Activated CD4-positive, CD25-positive, alpha-beta regulatory T cell treated with anti-CD3 and anti-CD28 coated beads, Interleukin-2, amount 50 U/mL, for 72 hours (primary cell): ENCODE measurements at regions not wholly inside any gene's neighbourhood (a gene's known extent, or its start where the extent isn't known, plus 50 kb on each side); places are given as distances from the start of the nearest gene placed in this dataset.

Source experiments
- DNase-seq: peaks from one replicate; pipeline ENCODE4 v3.0.0; 2021

DNA sequence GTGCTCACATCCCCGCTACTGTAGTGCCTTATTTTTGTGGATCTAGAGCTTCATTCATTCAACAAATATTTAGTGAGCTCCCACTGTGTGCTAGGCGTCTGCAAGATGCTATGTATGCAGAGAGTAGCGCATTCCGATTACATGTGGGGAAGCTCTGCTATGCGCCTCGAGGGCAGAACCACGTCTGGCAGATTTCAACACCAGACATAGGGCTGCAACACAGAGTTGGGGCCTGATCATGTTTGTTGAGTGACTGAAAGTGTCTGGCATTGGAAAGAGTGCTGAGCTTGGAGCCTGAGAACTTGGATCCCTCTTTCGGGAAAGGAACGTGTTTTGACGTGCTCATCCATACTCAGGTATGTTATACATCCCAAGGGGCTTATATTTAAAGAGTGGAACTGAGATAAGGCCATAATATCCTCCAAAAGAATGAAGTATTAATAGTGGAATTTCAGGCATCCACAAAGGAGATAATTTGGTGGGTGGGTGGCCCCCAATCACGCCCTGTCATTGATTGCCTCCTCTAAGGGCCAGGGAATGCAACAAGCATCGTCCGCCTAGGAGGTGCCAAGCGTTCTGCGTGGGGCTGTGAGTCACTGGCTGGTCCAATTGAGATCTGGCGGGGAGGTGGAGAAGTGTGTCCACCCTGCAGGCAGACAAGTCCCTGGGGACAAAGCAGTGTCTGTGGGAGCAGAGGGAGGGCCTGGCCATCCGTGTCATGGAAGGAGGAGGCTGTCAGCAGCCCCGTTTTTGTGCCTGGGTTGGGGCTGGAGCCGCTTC is 62.8 kb upstream of the ZBTB40 start:
- DNase-seq = no peak

DNA sequence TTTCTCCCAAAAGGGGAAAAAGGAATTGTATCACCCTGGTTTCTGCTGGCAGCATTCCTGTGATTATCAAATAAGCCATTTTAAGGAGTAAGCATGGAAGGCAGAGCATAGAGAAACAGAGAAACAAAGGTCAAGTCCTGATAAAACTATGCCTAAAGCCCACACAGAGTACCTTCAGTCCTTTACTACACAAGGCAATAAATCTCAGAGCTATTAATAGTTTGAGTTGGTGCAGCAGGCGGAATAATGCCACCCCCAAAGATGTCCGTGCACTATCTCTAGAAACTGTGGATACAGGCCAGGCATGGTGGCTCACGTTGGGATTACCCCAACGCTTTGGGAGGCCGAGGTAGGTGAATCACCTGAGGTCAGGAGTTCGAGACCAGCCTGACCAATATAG is 58.1 kb upstream of the ZBTB40 start:
- DNase-seq = no peak

DNA sequence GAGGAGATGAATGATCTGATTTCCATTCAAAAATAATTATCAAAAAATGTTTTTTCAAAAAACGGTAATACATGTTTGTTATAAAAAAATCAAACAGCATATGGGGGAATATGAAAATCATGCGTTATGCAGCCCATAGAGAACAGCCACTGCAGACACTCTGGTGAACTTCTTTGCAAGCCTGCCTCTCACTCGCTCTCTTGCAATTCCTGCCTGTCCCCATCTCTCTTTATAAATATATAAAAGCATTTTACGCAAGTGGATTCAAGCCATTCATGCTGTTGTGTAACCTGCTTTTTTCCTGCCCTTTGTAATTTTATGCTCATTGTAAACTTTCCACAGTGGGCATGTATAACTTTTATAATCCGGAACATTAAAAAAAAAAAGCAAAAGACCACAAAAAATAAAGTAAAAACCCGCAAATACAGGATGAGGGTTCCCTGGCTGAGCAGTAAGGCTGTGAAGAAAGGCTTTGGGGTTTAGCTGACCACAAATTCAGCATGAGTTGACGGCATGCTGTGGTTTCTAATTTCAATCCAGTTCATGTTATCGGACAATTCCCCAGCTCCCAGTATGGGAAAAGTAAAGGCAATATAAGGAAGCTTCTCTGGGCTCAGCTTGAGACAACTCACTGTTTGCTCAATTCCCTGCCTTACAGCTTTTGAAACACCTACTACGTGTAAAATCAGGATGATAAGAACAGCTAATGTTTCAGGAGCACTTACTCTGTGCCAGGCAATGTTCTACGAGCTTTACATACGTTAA is 52.8 kb upstream of the ZBTB40 start:
- no peak for DNase-seq

DNA sequence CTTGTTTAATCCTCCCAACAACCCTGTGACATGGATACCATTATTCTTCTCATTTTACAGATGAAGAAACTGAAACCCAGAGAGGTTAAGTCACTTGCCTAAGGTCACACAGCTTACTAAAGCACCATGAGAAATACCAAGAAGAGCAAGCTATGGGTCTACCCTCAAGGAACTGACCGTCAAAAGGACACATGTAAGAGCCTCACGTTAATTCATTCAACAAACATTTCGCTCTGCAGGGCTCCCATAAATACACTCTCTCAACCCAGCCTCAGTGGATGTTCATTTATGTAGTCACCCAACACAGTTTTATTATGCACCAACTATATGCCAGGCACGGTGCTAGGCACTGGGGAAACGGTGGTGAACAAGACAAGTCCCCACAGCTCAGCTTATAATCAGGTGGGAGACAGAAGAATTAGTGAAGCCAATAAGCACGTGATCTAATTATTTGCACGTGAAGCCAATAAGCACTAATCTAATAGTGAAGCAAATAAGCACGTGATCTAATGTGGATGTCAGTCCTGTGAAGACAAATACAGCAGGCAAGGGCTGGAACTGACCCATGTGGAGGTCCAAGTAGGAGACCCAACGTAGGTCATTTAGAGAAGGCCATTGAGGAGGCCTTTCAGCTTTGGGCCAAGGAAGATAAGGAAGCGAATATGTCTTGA is 52.1 kb upstream of the ZBTB40 start:
- DNase-seq = no peak
